Right lobe of liver (tissue), 6 donors: ENCODE measurements at regions not wholly inside any gene's neighbourhood (a gene's known extent, or its start where the extent isn't known, plus 50 kb on each side); places are given as distances from the start of the nearest gene placed in this dataset.

ENCODE experiments used
- ATAC-seq, 4 donors: fragments of 200-7000 bp; cut with Tn5 transposase; one replicate each; pipeline ENCODE4 v1.9.1; 2020; ENCODE audit warnings: mild to moderate bottlenecking in 4 of 4, moderate library complexity in 4 of 4
- DNase-seq, 3 donors: peaks; one replicate each; pipeline ENCODE4 v3.0.0-alpha.2; 2020
- H3K27ac ChIP-seq, 3 donors: fragments of 200-600 bp; one replicate each; pipeline ENCODE4 v1.8.0; 2022
- H3K27me3 ChIP-seq, 2 donors: fragments of 200-600 bp; one replicate each; pipeline ENCODE4 v1.8.0; 2022
- H3K36me3 ChIP-seq, 4 donors: fragments of 200-600 bp; sonication (generic) in 1 of 4; one replicate each; pipeline versions ENCODE4 v1.5.1 to v1.8.0; 2017 to 2022; ENCODE audit warnings: control low read depth in 1 of 4
- H3K4me1 ChIP-seq, 4 donors: fragments of 200-600 bp; sonication (generic) in 1 of 4; one replicate each; pipeline versions ENCODE4 v1.5.1 to v1.8.0; 2017 to 2022; ENCODE audit warnings: control low read depth in 1 of 4
- H3K4me3 ChIP-seq, 3 donors: fragments of 200-600 bp; one replicate each; pipeline ENCODE4 v1.8.0; 2022
- H3K9me3 ChIP-seq, 4 donors: fragments of 200-600 bp; sonication (generic) in 1 of 4; one replicate each; pipeline versions ENCODE4 v1.5.1 to v1.8.0; 2017 to 2022; ENCODE audit warnings: control low read depth in 1 of 4
- POLR2A ChIP-seq: fragments of 450-650 bp; IDR thresholded peaks from one replicate; pipeline ENCODE4 v1.6.1; 2017; ENCODE audit warnings: antibody characterized with exemption, mild to moderate bottlenecking
- WGBS: methylation state at CpG from one replicate; pipeline ENCODE4 v1.1.6; 2018; ENCODE audit warnings: low coverage, low lambda C conversion rate; ENCODE audit not compliant: insufficient coverage; ENCODE audit errors: missing lambda C conversion rate; 5-methylcytosine and 5-hydroxymethylcytosine counted together
- intact Hi-C, 2 donors: fragments of 100-400 bp; cut with DNase I; formaldehyde crosslinking; loops; one replicate each; pipeline versions ENCODE4 v1.11.2 to v1.14.1; 2022
- TF ChIP-seq, protein P1 (sequence below), 4 donors: fragments of 200-600 bp in 3 of 4; fragments of 450-650 bp in 1 of 4; IDR thresholded peaks; one replicate each; pipeline versions ENCODE4 v1.5.1 to v1.8.0; 2016 to 2022; ENCODE audit warnings: antibody characterized with exemption in 4 of 4, mild to moderate bottlenecking in 2 of 4
- donor health status: DM: no; HTN: yes; CAD: no.
- donor health status: DM: no; HTN: no; CAD: no.
- donor health status: DM: no; HTN: no; CAD: no.
- donor health status: DM: no; HTN: yes; CAD: no.
- donor health status: DM: no; HTN: yes; CAD: no.

DNA sequence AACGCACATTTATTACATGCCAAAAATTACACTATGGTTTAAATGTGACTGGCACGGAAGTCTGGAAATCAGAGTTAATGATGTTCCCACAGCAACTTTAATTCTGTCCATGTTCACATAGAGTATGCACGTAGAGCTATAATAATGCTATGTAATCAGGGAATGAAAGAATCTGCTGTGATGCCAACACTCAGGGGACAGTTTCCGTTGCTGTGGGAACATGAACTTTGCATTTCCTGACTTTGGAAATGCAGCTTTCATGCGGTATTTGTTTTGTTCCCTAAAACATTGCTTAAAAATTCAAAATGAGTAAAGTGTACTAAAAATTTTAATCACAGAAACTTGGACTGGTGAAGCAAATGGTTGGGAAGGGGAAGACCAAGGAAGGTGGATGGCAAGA, 65.7 kb downstream of the MAGEA1 start:
- ATAC-seq (no peak), DNase-seq (no peak)
- Histone ChIP-seq H3K27ac (no peak overlapping the region), H3K27me3 (no peaks in the 10 kb centered on the region), H3K4me3 (no peak overlapping the region), H3K9me3 (no peaks in the 10 kb centered on the region), H3K36me3 (no peaks in the 10 kb centered on the region), H3K4me1 (no peaks in the 10 kb centered on the region)
- 33% methylated on average over 5 of the region's 5 CpGs for WGBS
- intact Hi-C loops, result no loop called here
- TF ChIP-seq, protein P1, sequence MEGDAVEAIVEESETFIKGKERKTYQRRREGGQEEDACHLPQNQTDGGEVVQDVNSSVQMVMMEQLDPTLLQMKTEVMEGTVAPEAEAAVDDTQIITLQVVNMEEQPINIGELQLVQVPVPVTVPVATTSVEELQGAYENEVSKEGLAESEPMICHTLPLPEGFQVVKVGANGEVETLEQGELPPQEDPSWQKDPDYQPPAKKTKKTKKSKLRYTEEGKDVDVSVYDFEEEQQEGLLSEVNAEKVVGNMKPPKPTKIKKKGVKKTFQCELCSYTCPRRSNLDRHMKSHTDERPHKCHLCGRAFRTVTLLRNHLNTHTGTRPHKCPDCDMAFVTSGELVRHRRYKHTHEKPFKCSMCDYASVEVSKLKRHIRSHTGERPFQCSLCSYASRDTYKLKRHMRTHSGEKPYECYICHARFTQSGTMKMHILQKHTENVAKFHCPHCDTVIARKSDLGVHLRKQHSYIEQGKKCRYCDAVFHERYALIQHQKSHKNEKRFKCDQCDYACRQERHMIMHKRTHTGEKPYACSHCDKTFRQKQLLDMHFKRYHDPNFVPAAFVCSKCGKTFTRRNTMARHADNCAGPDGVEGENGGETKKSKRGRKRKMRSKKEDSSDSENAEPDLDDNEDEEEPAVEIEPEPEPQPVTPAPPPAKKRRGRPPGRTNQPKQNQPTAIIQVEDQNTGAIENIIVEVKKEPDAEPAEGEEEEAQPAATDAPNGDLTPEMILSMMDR (IDR thresholded peaks at IDR 0.05), result no peak
- no peak for TF ChIP-seq POLR2A

DNA sequence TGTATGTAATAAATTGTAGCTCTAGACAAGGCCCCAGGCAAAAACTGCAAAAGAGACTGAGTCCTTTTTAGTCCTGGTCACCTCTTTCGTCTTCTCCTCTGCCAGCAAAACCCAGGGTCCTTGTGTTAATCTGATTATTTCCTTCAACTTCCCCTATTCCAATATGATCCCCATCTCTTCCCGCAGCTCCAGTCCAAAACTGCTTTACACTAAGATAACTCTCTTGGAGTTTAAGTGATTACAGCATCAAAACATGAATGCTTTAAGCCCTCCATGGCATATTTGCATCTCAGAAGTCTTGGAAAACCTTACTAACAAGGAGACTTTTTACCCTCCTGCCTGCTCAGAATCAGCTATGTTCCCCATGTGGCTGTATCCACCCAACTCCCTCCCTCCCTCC, 59.3 kb downstream of the MAGEA1 start:
- TF ChIP-seq, protein P1 (IDR thresholded peaks at IDR 0.05), result no peak
- no peak for TF ChIP-seq POLR2A
- intact Hi-C loops, result no loop called here
- Histone ChIP-seq H3K4me3 (no peak overlapping the region), H3K27me3 (no peaks in the 10 kb centered on the region), H3K27ac (no peak overlapping the region), H3K9me3 (no peaks in the 10 kb centered on the region), H3K36me3 (no peaks in the 10 kb centered on the region), H3K4me1 (no peaks in the 10 kb centered on the region)
- ATAC-seq (no peak), DNase-seq (no peak)
- 53% methylated on average over 2 of the region's 2 CpGs for WGBS
